ENCODE measurements at regions not wholly inside any gene's neighbourhood (a gene's known extent, or its start where the extent isn't known, plus 50 kb on each side); places are given as distances from the start of the nearest gene placed in this dataset.

DNA sequence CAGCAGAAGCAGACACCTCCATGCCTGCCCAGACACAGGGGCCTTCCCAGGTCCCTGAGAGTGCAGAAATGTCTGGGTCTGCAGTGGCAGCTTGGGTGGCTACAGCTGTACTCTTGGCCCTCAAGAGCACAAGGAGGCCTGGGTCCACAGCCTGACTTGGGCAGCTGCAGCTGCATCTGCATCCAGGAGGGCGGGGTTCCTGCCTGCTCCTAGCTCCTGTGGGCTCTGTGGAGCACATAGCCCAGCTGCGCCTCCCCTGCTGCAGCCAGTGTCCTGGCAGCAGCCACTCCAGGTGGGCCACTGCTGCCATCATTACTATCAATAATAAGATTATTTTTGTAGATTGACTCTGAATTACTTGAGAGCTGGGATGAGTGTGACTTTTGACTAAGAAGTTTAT, 162.0 kb upstream of the PTCH1 start:
- DNase-seq (ENCODE audit: low read depth in 1 of 2, low spot score in 1 of 2): no peak

DNA sequence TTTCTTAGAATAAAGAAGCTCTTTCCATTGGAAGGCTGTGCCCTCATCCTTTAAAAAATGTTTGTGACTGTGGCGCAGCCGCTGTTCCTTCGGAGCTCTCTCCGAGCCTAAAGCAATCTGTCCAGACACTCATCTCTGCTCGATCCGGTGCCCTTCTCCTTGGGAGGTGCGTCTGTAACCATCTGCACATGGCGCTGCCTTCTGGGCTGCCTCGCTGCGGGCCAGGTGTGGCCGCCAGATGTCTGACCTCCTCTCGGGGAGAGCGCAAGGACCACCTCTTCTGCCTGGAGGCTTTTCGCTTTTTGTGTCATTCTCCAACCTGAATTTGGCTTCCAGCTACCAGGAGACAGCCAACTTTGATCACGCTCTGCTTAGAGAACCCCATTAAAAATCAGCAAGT, 153.4 kb upstream of the PTCH1 start:
- no peak for DNase-seq (ENCODE audit: low read depth in 1 of 2, low spot score in 1 of 2)

DNA sequence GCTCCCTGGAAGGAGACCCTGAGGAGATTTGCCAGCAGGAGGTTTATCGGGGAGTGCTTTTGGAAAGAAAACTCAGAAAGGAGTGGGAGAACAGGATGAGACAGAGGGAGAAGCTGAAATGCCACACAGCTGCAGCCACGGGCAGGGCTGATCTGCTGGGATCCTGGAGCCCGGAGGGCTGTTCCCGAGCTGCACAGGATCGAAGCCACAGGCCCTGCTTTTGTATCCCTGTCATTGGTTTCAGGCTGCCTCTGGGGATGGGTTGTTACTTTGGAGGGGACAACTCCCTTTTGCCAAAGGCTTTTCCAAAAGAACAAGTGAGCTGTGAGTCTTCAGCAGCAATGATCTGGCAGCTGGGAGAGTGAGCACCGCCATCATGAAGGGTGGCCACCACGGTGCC, 152.5 kb upstream of the PTCH1 start:
- DNase-seq (ENCODE audit: low read depth in 1 of 2, low spot score in 1 of 2): no peak

DNA sequence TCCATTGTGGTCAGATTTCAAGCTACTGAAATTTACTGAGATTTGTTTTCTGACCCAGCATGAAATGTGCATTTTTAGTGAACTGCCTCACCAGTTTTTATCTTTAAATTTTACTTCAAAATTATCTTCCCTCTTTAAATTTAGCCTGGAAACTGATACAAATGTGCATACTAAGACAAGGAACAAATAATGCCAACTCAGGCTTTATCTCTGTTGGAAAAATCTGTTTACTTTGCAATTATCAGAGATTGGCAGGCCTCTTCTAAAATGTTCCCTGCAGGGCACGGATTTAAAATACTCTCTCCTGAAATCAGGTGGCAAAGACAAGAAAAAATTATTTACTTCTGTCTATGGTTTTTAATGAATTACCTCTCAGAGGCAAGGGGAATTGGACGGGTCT, 151.0 kb upstream of the PTCH1 start:
- DNase-seq (ENCODE audit: low read depth in 1 of 2, low spot score in 1 of 2): no peak

DNA sequence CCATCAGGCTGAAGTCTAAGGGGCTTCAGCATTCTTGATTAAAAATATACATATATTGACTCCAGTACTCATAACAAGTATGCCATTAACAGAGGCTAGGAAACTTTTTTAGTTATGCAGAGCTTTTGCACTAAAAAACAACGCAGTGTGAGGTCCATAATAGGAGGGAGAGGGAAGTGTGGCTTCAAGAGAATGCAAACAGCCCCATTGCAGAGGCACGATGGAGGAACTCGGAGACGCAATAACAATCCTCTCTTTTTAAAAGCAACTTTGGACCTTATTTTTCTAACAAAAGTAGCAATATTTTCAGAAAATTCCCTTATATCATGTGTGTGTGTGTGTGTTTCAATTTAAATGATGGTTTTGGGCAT, 150.0 kb upstream of the PTCH1 start:
- no peak for DNase-seq (ENCODE audit: low read depth in 1 of 2, low spot score in 1 of 2)

DNA sequence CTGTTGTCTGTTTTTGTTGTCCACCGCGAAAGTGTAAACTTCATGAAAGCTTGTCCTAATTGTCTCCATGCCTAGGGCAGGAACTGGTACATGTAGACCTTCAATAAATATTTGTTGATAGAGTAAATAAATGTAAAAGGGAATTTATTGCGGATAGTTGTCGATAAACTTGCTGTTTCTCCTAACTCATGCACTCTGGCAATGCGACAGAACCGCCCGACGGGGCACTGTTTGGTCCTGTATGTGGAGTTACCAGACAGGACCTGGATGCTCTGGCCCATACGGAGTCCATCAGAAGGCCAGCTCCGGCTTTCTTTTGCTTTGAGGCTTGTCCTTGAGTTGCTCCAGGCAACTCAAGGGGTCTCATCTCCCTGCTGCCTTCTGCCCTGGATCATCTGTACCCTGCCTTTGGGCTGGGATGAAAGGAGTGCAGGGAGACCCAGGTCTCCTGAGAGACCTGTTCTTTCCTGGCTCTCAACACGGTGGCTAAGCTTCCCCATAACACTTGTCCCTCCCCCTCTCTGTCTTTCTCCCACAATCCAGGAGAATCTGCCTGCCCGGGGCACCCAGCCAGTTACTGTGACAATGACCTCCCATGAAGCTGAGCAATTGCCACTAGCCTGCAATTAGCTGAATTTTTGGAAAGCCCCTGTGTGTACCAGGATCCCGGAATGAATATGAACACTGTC, 149.5 kb upstream of the PTCH1 start:
- no peak for DNase-seq (ENCODE audit: low read depth in 1 of 2, low spot score in 1 of 2)

DNA sequence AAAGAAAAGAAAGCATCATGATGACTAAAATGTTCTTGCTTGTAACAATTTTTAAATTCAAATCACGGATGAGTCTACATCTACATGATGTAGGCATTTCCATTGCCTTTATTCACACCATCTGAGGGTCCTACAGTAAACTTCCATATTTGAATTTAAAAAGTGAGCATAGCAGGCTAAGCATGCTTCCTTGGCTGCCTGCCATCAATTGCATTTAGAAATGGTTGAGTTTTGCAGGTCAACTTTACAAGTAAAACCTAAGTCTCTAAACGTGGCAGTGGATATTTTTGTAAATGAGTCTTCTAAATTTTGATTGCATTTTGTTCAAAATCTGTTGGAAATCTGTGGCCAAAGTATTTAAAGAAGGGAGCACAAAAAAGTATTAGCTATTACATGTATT, 136.5 kb upstream of the PTCH1 start:
- DNase-seq (ENCODE audit: low read depth in 1 of 2, low spot score in 1 of 2): no peak

DNA sequence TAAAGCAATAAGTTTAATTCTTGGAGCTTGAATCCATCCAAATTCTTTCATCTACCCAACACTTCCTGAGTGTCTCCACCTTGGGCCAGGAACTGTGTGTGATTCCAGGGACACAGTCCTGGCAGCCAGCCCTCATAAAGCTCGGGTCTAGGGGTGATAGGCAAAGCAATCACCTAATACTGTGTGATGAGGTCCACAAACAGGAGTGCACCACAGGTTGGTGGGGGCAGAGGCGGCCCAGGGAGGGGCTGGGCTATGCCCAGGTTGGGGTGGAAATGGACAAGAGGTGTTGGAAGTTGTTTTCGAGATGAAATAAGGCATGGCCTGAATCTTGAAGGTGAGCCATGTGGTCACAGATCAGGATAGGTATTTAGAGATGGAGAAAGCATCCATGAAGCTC, 133.9 kb upstream of the PTCH1 start:
- no peak for DNase-seq (ENCODE audit: low read depth in 1 of 2, low spot score in 1 of 2)

DNA sequence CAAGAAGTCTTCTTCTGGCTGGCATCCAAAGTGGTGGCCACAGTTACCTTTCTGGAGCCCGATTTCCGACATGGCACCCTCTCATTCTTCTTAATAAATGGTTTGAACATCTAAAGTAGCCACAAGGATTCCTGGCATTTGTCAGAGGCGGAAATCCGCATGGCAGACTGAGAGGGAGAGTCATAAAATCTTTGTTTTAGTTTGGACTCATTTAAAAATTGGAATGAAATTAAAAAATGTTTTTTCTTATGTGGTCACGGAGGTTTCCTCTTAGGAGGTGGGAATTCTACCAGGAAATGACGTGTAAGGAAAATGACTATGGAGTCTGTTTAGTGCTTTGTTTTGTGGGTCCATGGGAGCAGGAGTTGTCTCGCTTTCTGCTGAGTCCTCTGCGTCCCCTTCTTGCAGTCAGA, 133.0 kb upstream of the PTCH1 start:
- no peak for DNase-seq (ENCODE audit: low read depth in 1 of 2, low spot score in 1 of 2)

DNA sequence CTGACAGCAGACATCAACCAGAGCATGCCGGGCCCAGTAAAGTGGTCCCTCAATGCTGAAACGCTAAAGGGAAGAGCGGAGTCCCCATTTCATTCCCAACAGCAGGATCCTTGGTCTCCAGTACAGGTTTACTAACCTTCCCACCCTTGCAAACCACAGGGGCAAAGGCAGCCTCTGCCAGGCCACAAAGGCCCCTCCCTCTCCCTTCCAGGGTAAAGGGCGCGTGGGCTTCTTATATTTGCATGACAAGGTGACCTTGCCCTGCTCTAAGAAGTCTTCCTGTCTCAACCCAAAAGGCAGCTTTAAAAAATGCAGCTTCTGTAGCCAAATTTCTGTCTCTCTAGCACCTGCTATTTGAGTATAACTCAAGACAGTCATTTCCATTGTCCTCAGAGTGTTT, 131.5 kb upstream of the PTCH1 start:
- no peak for DNase-seq (ENCODE audit: low read depth in 1 of 2, low spot score in 1 of 2)

DNA sequence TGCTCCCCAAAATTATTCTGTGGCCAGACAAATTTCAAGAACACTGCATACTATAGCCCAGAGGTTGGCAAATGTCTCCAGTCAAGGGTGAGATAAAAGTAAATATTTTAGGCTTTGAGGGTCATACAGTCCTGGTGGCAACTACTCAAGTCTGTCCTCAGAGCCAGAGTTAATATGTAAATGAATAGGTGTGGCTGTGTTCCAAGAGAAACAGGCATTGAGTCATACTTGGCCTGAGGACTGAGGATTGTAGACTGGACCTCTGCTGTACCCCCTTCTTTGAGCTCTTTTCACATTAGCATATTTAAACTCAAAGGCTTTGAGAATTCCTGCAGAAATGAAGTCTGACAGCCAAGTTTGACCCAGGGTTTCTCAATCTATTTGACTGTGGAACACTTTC, 129.2 kb upstream of the PTCH1 start:
- no peak for DNase-seq (ENCODE audit: low read depth in 1 of 2, low spot score in 1 of 2)

DNA sequence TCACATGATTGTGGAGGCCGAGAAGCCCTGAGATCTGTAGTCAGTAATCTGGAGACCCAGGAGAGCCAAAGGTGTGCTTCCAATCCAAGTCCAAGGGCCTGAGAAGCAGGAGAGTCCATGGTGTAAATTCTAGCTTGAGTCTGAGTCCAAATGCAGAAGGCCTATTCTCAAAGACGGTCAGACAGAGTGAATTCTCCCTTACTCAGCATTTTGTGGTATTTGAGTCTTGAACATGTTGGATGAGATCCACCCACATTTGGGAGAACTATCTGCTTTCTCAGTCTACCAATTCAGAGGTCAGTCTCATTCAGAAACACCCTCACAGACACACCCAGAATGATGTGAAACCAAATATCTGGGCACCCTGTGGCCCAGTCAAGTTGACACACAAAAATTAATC, 128.8 kb upstream of the PTCH1 start:
- no peak for DNase-seq (ENCODE audit: low read depth in 1 of 2, low spot score in 1 of 2)

DNA sequence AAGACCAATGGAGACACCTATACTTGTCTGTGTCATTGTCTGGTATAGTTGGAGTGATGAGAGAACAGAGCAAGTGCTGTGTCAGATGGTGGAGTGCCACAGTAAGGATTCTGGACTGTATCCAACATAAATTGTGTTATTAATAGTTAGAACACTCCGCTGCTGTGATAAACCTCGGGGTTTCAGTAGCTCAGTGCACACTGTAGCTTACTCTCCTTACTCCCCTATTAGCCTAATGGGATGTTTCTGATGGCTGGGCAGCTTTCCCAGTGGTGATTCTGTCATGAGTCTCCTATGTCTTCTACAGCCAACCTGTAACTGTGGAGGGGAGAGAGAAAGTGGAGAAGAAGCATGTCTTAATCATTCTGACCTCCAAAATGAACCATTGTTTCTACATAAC, 127.6 kb upstream of the PTCH1 start:
- no peak for DNase-seq (ENCODE audit: low read depth in 1 of 2, low spot score in 1 of 2)

DNA sequence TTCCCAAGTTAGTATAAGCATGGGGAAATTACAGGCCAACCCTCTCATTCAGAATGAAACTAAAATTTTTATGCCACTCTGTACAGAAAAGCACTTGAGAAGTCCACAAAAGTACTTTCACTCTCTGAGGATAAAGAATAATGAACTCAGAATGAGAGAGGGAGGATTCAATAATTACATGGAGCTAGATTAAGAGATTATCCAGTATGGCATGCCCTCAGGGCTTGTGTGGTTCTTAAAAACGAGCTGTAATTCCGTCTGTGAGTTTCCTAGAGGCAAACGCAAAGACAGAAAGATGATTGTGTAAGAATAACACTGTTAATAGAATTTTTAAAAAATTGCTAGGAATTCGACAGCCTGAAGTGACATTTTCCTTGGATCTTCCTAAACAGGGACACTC, 126.8 kb upstream of the PTCH1 start:
- no peak for DNase-seq (ENCODE audit: low read depth in 1 of 2, low spot score in 1 of 2)

DNA sequence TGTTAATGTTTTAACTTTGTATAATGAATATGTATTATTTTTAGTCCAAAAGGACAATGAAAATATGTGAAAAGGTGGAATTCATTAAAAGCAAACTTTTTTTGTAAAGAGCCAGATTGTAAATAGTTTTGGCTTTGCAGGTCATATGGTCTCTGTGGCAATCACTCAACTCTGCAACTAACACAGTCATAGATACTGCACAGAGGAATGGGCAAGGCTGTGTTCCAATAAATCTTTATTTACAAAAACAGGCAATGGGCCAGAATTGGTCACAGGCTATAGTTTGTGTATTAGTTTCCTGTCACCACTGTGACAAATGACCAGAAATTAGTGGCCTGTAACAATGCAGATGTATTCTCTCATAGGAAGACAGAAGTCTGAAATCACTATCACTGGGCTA, 125.4 kb upstream of the PTCH1 start:
- DNase-seq (ENCODE audit: low read depth in 1 of 2, low spot score in 1 of 2): no peak

DNA sequence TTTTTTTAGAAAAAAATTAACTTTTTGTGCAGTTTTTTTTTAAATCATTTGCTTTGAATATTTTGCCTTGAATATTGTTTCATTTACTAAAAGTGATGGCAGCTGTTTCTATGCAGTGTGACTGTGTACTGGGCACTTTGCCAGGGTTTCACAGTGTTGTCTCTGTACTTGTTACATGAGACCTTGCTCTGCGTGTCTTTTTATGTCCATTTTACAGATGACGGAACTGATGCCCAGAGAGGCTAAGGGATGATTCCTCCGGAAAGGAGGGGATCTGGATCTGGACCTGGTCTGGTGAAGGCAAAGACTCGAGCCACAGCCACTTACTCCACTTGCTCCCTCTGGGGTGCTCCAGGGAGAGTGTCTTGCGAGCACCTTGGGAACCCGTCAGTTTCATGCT, 124.8 kb upstream of the PTCH1 start:
- no peak for DNase-seq (ENCODE audit: low read depth in 1 of 2, low spot score in 1 of 2)

DNA sequence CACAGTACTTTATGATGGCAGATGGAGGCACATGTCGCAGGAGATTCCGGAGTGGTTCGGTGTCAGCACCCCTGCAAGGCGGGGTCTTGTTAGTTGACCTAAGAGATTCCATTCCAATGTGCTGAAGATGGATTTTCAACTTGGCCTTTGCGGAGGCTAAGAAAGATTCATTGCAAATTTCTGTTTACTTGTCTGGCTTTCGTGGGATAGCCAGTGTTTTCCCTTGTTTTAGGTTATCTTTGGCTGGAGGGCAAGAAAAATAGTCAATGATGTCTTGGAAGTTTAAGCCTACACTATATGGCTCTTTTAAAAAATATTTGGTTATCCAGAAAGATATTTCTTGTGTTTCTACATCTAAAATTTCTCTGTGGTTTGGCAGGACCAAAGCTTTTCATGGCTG, 123.6 kb upstream of the PTCH1 start:
- no peak for DNase-seq (ENCODE audit: low read depth in 1 of 2, low spot score in 1 of 2)

DNA sequence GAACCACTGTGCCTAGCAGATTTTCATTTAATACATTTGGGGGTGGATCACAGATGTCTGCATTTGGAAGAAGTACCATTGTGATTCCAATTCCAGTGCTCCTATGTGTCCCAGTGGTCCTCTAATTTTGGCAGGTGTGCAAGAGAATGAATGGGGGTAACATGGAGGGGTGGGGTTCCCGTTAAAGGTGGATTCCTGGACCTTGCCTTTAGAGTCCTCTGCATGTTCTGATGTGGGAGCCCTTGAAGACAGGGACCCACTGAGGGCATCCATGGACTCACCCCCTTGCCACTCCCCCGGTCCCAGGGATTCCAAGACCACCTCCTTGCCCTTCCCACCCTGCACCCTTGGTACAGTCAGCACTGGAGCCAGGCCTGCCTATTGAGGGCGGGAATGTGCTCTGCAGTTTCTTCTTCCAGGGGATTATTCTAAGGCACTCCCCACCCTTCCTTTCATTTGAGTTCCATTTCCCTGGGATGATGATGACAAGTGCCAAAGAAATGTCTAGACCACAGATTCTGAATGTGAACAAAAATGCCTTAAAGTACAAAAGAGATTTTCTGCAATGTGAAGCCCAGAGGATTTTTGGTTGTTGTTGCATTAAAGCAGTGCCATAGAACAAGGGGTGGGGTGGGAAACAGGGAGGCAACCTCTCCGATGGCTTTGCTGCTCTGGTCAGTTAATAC, 119.4 kb upstream of the PTCH1 start:
- DNase-seq (ENCODE audit: low read depth in 1 of 2, low spot score in 1 of 2): no peak

DNA sequence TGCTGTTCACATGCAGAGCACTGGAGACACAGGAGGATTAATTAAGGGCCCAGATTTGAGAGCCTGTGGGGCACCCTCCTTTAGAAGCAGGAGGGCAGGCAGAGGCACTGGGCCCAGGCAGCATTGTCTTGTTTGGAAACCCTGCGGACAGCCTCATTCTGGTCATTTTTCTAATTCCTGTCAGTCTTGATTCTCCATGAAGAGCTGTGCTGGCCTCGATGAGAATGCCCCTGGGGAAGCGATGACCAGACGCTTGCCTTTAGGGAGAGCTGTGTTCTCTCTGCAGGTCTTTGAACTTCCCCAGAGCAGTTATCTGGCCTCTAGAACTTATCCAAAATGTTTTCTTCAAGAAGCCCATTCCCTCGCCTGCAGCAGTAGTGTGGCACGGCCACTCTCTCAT, 117.8 kb upstream of the PTCH1 start:
- DNase-seq (ENCODE audit: low read depth in 1 of 2, low spot score in 1 of 2): no peak

DNA sequence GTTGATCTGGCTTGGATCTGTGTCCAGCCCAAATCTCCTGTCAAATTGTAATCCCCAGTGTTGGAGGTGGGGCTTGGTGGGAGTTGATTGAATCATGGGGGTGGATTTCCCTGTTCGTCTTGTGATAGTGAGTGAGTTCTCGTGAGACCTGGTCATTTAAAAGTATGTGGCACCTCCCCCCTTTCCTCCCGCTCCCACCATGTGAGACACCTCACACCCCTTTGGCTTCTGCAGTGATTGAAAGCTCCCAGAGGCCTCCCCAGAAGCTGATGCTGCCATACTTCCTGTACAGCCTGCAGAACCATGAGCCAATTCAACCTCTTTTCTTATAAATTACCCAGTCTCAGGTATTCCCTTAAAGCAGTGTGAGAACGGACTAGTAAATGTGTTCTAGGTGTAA, 117.3 kb upstream of the PTCH1 start:
- no peak for DNase-seq (ENCODE audit: low read depth in 1 of 2, low spot score in 1 of 2)

DNA sequence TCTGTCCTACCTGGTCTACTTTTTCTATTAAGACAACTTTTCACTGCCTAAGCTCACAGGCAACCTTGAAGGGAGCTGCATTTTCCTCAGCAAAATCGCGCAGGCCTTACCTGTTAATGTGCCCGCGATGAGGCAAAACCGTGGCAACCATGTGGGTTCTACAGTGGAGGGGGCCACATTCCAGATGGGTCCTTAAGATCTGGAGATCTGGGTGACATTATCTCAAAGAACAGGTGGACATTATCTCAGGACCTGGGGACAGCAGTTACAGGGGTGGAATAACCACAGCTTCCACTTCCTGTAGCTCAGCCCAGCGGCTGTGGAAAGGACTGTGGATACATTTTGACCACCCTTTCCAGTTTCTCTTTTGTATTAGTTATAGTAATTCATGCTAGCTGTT, 112.8 kb upstream of the PTCH1 start:
- DNase-seq (ENCODE audit: low read depth in 1 of 2, low spot score in 1 of 2): no peak

DNA sequence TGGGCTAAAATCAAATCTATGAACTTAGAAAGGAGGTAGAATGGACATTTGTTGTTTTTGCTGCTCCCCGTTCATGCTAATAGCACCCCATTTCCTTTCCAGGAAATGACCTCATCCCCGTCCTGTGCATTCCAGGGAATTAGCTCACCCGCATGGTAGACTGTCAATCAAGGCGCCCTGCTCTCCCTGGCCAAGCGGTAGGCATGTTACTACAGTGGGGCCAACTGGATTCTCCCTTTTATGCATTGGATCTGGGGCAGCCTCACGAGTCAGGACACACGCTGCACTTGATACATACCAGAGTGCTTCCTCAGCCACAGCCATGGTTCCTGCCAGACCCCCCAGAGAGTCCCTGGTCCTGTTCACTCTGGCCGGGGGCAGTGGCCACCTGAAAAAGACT, 111.0 kb upstream of the PTCH1 start:
- DNase-seq (ENCODE audit: low read depth in 1 of 2, low spot score in 1 of 2): no peak

DNA sequence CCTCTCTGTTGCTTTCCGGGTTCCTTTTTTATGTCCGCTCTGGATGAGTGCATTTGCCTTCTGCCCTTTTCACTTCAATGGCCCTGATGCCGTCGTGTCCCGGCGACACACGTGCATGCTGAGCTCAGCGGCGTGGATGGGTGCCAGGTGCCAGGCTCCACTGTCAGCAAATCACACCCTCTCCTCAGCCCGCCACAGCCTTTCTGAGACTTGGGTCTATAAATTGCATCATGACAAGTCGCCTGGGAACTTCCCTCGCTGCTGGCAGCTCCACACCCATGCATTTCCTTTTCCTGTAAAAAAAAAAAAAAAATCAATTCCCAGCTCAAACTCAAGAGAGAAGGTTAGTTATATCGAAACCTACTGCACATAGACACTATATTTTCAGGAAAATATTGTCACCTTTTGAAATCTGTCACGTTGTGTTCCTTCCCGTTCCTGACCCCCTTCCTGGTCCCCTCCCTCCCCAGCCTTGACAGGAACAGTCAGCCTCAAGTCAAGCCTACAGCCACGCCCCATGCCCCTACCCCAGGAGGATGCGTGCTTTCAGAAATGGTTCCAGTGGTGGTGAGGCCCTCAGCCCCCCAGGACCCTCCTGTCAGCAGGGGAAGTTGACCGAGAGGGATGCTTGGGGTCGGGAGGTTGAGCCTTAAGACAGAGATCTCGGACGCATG, 110.3 kb upstream of the PTCH1 start:
- peak in 1 of 2 donors; percentile 34 for DNase-seq (ENCODE audit: low read depth in 1 of 2, low spot score in 1 of 2)
